Activated T-cell treated with anti-CD3 and anti-CD28 coated beads for 24 hours (primary cell): ENCODE measurements at regions not wholly inside any gene's neighbourhood (a gene's known extent, or its start where the extent isn't known, plus 50 kb on each side); places are given as distances from the start of the nearest gene placed in this dataset.
"Not testable (repeated sequence)": the region's sequence is repeated elsewhere in the genome, so short reads cannot be mapped to it uniquely, and the experiment has no call there.

Experiments used
- DNase-seq: peaks from one replicate; pipeline ENCODE4 v3.0.0-alpha.2; 2020; ENCODE audit warnings: low read depth

- DNase-seq: no peak
Measured at GRCh38 chr13:99774644-99775043, 196.9 kb downstream of the ZIC5 start.

- DNase-seq: no peak
Measured at GRCh38 chr13:99768986-99769385, 202.6 kb downstream of the ZIC5 start.

- DNase-seq: no peak
Measured at GRCh38 chr13:99766641-99767045, 204.9 kb downstream of the ZIC5 start.

GRCh38 chr13:99765869-99766268, 205.7 kb downstream of the ZIC5 start:
- no peak for DNase-seq

- DNase-seq: no peak
Measured at GRCh38 chr13:99760456-99760855, 211.1 kb downstream of the ZIC5 start.

GRCh38 chr13:99759163-99759552, 212.4 kb downstream of the ZIC5 start:
- DNase-seq: no peak

GRCh38 chr13:99758460-99759162, 213.0 kb downstream of the ZIC5 start:
- no peak for DNase-seq

- no peak for DNase-seq
Measured at GRCh38 chr13:99757756-99758459, 213.7 kb downstream of the ZIC5 start.

GRCh38 chr13:99756281-99756680, 215.3 kb downstream of the ZIC5 start:
- no peak for DNase-seq

GRCh38 chr13:99754750-99755149, 216.8 kb downstream of the ZIC5 start:
- not testable (repeated sequence) for DNase-seq

- DNase-seq: no peak
Measured at GRCh38 chr13:99752373-99752772, 219.2 kb downstream of the ZIC5 start.

- no peak for DNase-seq
Measured at GRCh38 chr13:99751517-99752199, 219.9 kb downstream of the ZIC5 start.

- no peak for DNase-seq
Measured at GRCh38 chr13:99750951-99751350, 220.6 kb downstream of the ZIC5 start.

GRCh38 chr13:99749271-99750019, 222.1 kb downstream of the ZIC5 start:
- no peak for DNase-seq

- no peak for DNase-seq
Measured at GRCh38 chr13:99747403-99747710, 224.2 kb downstream of the ZIC5 start.

GRCh38 chr13:99746637-99747402, 224.7 kb downstream of the ZIC5 start:
- no peak for DNase-seq

- no peak for DNase-seq
Measured at GRCh38 chr13:99743094-99743493, 228.5 kb downstream of the ZIC5 start.

GRCh38 chr13:99741960-99742359, 229.6 kb downstream of the ZIC5 start:
- DNase-seq: no peak

GRCh38 chr13:99740251-99740979, 231.2 kb downstream of the ZIC5 start:
- no peak for DNase-seq

GRCh38 chr13:99738626-99739025, 232.9 kb downstream of the ZIC5 start:
- DNase-seq: no peak
